ENCODE measurements at regions not wholly inside any gene's neighbourhood (a gene's known extent, or its start where the extent isn't known, plus 50 kb on each side); places are given as distances from the start of the nearest gene placed in this dataset.

- no peak for DNase-seq
These were observed 93.5 kb upstream of the PARD3B start for GRCh38 chr2:204451766-204452165.

- no peak for DNase-seq
These were observed 92.7 kb upstream of the PARD3B start for GRCh38 chr2:204452464-204453023.

GRCh38 chr2:204453730-204454167 is 91.5 kb upstream of the PARD3B start:
- no peak for DNase-seq

GRCh38 chr2:204454672-204455380 is 90.4 kb upstream of the PARD3B start:
- DNase-seq: no peak

- DNase-seq: no peak
These were observed 76.4 kb upstream of the PARD3B start for GRCh38 chr2:204468746-204469429.

GRCh38 chr2:204470178-204470620 is 75.1 kb upstream of the PARD3B start:
- DNase-seq: no peak

GRCh38 chr2:204470621-204471196 is 74.6 kb upstream of the PARD3B start:
- DNase-seq: no peak

GRCh38 chr2:204472375-204472774 is 72.9 kb upstream of the PARD3B start:
- no peak for DNase-seq

- no peak for DNase-seq
These were observed 72.1 kb upstream of the PARD3B start for GRCh38 chr2:204473224-204473623.

- DNase-seq: no peak
These were observed 69.9 kb upstream of the PARD3B start for GRCh38 chr2:204475399-204475798.

- no peak for DNase-seq
These were observed 67.8 kb upstream of the PARD3B start for GRCh38 chr2:204477358-204477950.

GRCh38 chr2:204479557-204479956 is 65.7 kb upstream of the PARD3B start:
- peak in 1 of 2 donors; percentile 0 for DNase-seq

- no peak for DNase-seq
These were observed 64.6 kb upstream of the PARD3B start for GRCh38 chr2:204480676-204481075.

GRCh38 chr2:204483608-204484081 is 61.6 kb upstream of the PARD3B start:
- DNase-seq: no peak

GRCh38 chr2:204486321-204486720 is 59.0 kb upstream of the PARD3B start:
- no peak for DNase-seq

GRCh38 chr2:204486805-204487204 is 58.5 kb upstream of the PARD3B start:
- DNase-seq: no peak

GRCh38 chr2:204487447-204488229 is 57.6 kb upstream of the PARD3B start:
- no peak for DNase-seq

GRCh38 chr2:204491528-204491927 is 53.7 kb upstream of the PARD3B start:
- no peak for DNase-seq

- no peak for DNase-seq
These were observed 52.9 kb upstream of the PARD3B start for GRCh38 chr2:204492417-204492816.

GRCh38 chr2:204494681-204495080 is 50.6 kb upstream of the PARD3B start:
- DNase-seq: no peak

- no peak for DNase-seq
These were observed 49.9 kb upstream of the PARD3B start for GRCh38 chr2:204495381-204495780.
